ENCODE measurements at regions not wholly inside any gene's neighbourhood (a gene's known extent, or its start where the extent isn't known, plus 50 kb on each side); places are given as distances from the start of the nearest gene placed in this dataset.

GRCh38 chr9:99588299-99588698, 233.4 kb upstream of the NR4A3 start:
- TF ChIP-seq EZH2 (IDR thresholded peaks at IDR 0.05; ENCODE audit: borderline replicate concordance, low read depth, low read length, poor library complexity, severe bottlenecking) (no peak), CTCF (conservative IDR thresholded peaks at IDR 0.05; ENCODE audit: low read depth, low read length) (no peak)

Measured in A673 (cell line).